GM06990 (cell line): ENCODE measurements at regions not wholly inside any gene's neighbourhood (a gene's known extent, or its start where the extent isn't known, plus 50 kb on each side); places are given as distances from the start of the nearest gene placed in this dataset.

Experiments used
- DNase-seq: peaks from one replicate; pipeline ENCODE4 v3.0.0-alpha.2; 2011; ENCODE audit not compliant: insufficient read length; ENCODE audit errors: extremely low read depth
- H3K27me3 ChIP-seq: replicated peaks from 2 replicates; pipeline ENCODE4 v1.6.0; 2011; ENCODE audit warnings: low read length; ENCODE audit not compliant: control insufficient read depth, insufficient read depth
- H3K36me3 ChIP-seq: 2 replicates; pipeline ENCODE4 v1.5.1; 2011; ENCODE audit warnings: low read length; ENCODE audit not compliant: control insufficient read depth, insufficient read depth
- H3K4me3 ChIP-seq: replicated peaks from 2 replicates; pipeline ENCODE4 v1.5.1; 2011; ENCODE audit warnings: low read depth, mild to moderate bottlenecking, control low read depth, low read length
- CTCF ChIP-seq: IDR thresholded peaks from 2 replicates; pipeline ENCODE4 v1.5.1; 2011; ENCODE audit warnings: low read length, control low read depth, mild to moderate bottlenecking, inconsistent platforms; ENCODE audit not compliant: insufficient read depth, poor library complexity, severe bottlenecking

- Histone ChIP-seq H3K4me3 (no peak overlapping the region), H3K27me3 (no peaks in the 10 kb centered on the region), H3K36me3 (no peaks in the 10 kb centered on the region)
- TF ChIP-seq CTCF = no peak
- no peak for DNase-seq
Observed at GRCh38 chr6:4593951-4594350, 182.3 kb upstream of the CDYL start.

GRCh38 chr6:4592026-4592425 is 184.2 kb upstream of the CDYL start:
- no peak overlapping the region for H3K4me3 ChIP-seq
- TF ChIP-seq CTCF = no peak
- no peaks in the 10 kb centered on the region for H3K36me3 ChIP-seq
- H3K27me3 ChIP-seq = no peaks in the 10 kb centered on the region
- no peak for DNase-seq

GRCh38 chr6:4591218-4591617 is 185.0 kb upstream of the CDYL start:
- DNase-seq = no peak
- Histone ChIP-seq H3K4me3 (no peak overlapping the region), H3K27me3 (no peaks in the 10 kb centered on the region), H3K36me3 (no peaks in the 10 kb centered on the region)
- no peak for TF ChIP-seq CTCF

GRCh38 chr6:4589295-4589694 is 186.9 kb upstream of the CDYL start:
- Histone ChIP-seq H3K4me3 (no peak overlapping the region), H3K36me3 (no peaks in the 10 kb centered on the region), H3K27me3 (no peaks in the 10 kb centered on the region)
- TF ChIP-seq CTCF = no peak
- DNase-seq = no peak

GRCh38 chr6:4588581-4588980 is 187.6 kb upstream of the CDYL start:
- no peak for TF ChIP-seq CTCF

GRCh38 chr6:4588163-4588562 is 188.0 kb upstream of the CDYL start:
- no peak for TF ChIP-seq CTCF
- Histone ChIP-seq H3K27me3 (no peaks in the 10 kb centered on the region), H3K36me3 (no peaks in the 10 kb centered on the region), H3K4me3 (no peak overlapping the region)
- DNase-seq = no peak

More at GRCh38 chr6:4588581-4588980, 187.6 kb upstream of the CDYL start:
- H3K36me3 ChIP-seq = no peaks in the 10 kb centered on the region
- H3K27me3 ChIP-seq = no peaks in the 10 kb centered on the region
- no peak overlapping the region for H3K4me3 ChIP-seq
- DNase-seq = no peak
